ENCODE measurements at regions not wholly inside any gene's neighbourhood (a gene's known extent, or its start where the extent isn't known, plus 50 kb on each side); places are given as distances from the start of the nearest gene placed in this dataset. TPM values are rescaled to one million over a fixed set of nuclear protein-coding genes. Genes with fewer than 3 reads are reported as not detected.

- H3K36me3 Mint-ChIP-seq (ENCODE audit: low read depth): no peaks in the 10 kb centered on the region
- no peak overlapping the region for H3K27ac Mint-ChIP-seq (ENCODE audit: unreplicated experiment)
- peak; percentile 82 for TF ChIP-seq CTCF (IDR thresholded peaks at IDR 0.05)
- no peak for DNase-seq (ENCODE audit: low spot score)
- H3K4me1 Mint-ChIP-seq (ENCODE audit: low read depth): no peaks in the 10 kb centered on the region
- no peaks in the 10 kb centered on the region for H3K9me3 Mint-ChIP-seq (ENCODE audit: low read depth)
- H3K4me3 Mint-ChIP-seq (ENCODE audit: unreplicated experiment): no peak overlapping the region
- peaks cover 11% of the 10 kb centered on the region for H3K27me3 Mint-ChIP-seq (ENCODE audit: low read depth)
These were observed 59.6 kb upstream of the ADAMTS19 start for GRCh38 chr5:129400395-129400983.

DNA sequence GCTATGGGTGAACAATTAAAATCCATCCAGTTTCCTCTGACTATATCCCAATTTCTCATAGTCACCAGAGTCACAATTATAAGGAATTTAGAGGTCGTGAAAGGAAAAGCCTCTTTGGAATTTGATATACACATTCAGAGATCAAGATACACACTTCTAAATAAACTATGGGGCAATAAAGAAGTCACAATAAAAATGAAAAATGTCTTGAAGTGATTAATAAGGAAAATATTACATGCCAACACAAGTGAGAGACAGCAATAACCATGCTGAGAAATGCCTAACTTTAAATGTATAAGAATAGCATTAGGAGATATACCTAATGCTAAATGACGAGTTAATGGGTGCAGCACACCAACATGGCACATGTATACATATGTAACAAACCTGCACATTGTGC lies 54.9 kb upstream of the ADAMTS19 start:
- no peaks in the 10 kb centered on the region for H3K36me3 Mint-ChIP-seq (ENCODE audit: low read depth)
- TF ChIP-seq CTCF (IDR thresholded peaks at IDR 0.05): no peak
- H3K9me3 Mint-ChIP-seq (ENCODE audit: low read depth): no peaks in the 10 kb centered on the region
- H3K4me1 Mint-ChIP-seq (ENCODE audit: low read depth): no peaks in the 10 kb centered on the region
- H3K4me3 Mint-ChIP-seq (ENCODE audit: unreplicated experiment): no peak overlapping the region
- no peak for DNase-seq (ENCODE audit: low spot score)
- H3K27me3 Mint-ChIP-seq (ENCODE audit: low read depth): peaks cover 10% of the 10 kb centered on the region
- no peak overlapping the region for H3K27ac Mint-ChIP-seq (ENCODE audit: unreplicated experiment)

- H3K9me3 Mint-ChIP-seq (ENCODE audit: low read depth): no peaks in the 10 kb centered on the region
- H3K36me3 Mint-ChIP-seq (ENCODE audit: low read depth): no peaks in the 10 kb centered on the region
- peaks cover 3% of the 10 kb centered on the region for H3K4me1 Mint-ChIP-seq (ENCODE audit: low read depth)
- H3K27me3 Mint-ChIP-seq (ENCODE audit: low read depth): peaks cover 10% of the 10 kb centered on the region
- no peak for TF ChIP-seq CTCF (IDR thresholded peaks at IDR 0.05)
- H3K4me3 Mint-ChIP-seq (ENCODE audit: unreplicated experiment): no peak overlapping the region
- no peak overlapping the region for H3K27ac Mint-ChIP-seq (ENCODE audit: unreplicated experiment)
- no peak for DNase-seq (ENCODE audit: low spot score)
These were observed 53.7 kb upstream of the ADAMTS19 start for GRCh38 chr5:129406440-129406839.

Small RNA genes lying in the stretch of these regions (microRNA-seq; reads per million reads assigned to microRNA genes)
- not detected for gene MIR4460 (ENCODE audit: borderline number of aligned reads)

Data from chondrocyte (in vitro differentiated cells).